ENCODE measurements at regions not wholly inside any gene's neighbourhood (a gene's known extent, or its start where the extent isn't known, plus 50 kb on each side); places are given as distances from the start of the nearest gene placed in this dataset.

GRCh38 chr5:165325221-165325620, 1819.8 kb downstream of the MAT2B start:
- RAD21 ChIA-PET (ENCODE audit: unreplicated experiment) = no interaction called here
- FAIRE-seq = no peak
- H3K4me3 ChIP-seq = no peak overlapping the region
- no peak for DNase-seq (ENCODE audit: low read depth, low spot score)
- intact Hi-C loops (cut with micrococcal nuclease; ENCODE audit: unreplicated experiment) (no loop called here), in situ Hi-C loops (cut with MboI) (no loop called here)
- H2AFZ ChIP-seq (ENCODE audit: control insufficient read depth, low read depth, low read length) = no peak overlapping the region
- WGBS (ENCODE audit: insufficient coverage, insufficient replicate concordance, low lambda C conversion rate, missing lambda C conversion rate) = 0% methylated on average over 1 of the region's 1 CpG
- POLR2A ChIA-PET = no interaction called here
- no peaks in the 10 kb centered on the region for H3K36me3 ChIP-seq (ENCODE audit: control insufficient read depth in 2 of 2, insufficient read depth in 2 of 2, low read length in 1 of 2)
- SMC1A ChIA-PET (ENCODE audit: uncharacterized antibody, unreplicated experiment) = no interaction called here
- H3K79me2 ChIP-seq (ENCODE audit: control insufficient read depth, insufficient read depth, low read length) = no peaks in the 10 kb centered on the region
- no TSS peak for BruUV-seq (replicated peaks)
- no peaks in the 10 kb centered on the region for H3K9me3 ChIP-seq (replicated peaks; ENCODE audit: control insufficient read depth, insufficient read depth, low read length)
- no peaks in the 10 kb centered on the region for H4K20me1 ChIP-seq (ENCODE audit: control insufficient read depth, insufficient read depth)
- no peaks in the 10 kb centered on the region for H3K4me1 ChIP-seq (ENCODE audit: control insufficient read depth, insufficient read depth, low read length)
- H3K27ac ChIP-seq (ENCODE audit: control insufficient read depth, insufficient read depth) = no peak overlapping the region
- H3K9ac ChIP-seq (ENCODE audit: control insufficient read depth, insufficient read depth, low read length) = no peak overlapping the region
- no peak overlapping the region for H3K4me2 ChIP-seq (ENCODE audit: control insufficient read depth, insufficient read depth)
- no peaks in the 10 kb centered on the region for H3K27me3 ChIP-seq (replicated peaks in 1 of 2; ENCODE audit: control insufficient read depth in 2 of 2, insufficient read depth in 2 of 2, low read length in 1 of 2)
- no peak for ATAC-seq
- CTCF ChIA-PET = no interaction called here
- TF ChIP-seq SREBF1 (IDR thresholded peaks at IDR 0.05; ENCODE audit: low read length) (no peak), ZNF384 (IDR thresholded peaks at IDR 0.05; ENCODE audit: borderline replicate concordance, low read depth, low read length) (no peak)

- intact Hi-C loops (cut with micrococcal nuclease; ENCODE audit: unreplicated experiment) = no loop called here
- Histone ChIP-seq H3K4me3 (no peak overlapping the region), H3K9me3 (replicated peaks; ENCODE audit: control insufficient read depth, insufficient read depth, low read length) (no peaks in the 10 kb centered on the region), H3K27ac (ENCODE audit: control insufficient read depth, insufficient read depth) (no peak overlapping the region), H3K4me2 (ENCODE audit: control insufficient read depth, insufficient read depth) (no peak overlapping the region), H3K4me1 (ENCODE audit: control insufficient read depth, insufficient read depth, low read length) (no peaks in the 10 kb centered on the region), H3K36me3 (ENCODE audit: control insufficient read depth in 2 of 2, insufficient read depth in 2 of 2, low read length in 1 of 2) (no peaks in the 10 kb centered on the region), H3K27me3 (replicated peaks in 1 of 2; ENCODE audit: control insufficient read depth in 2 of 2, insufficient read depth in 2 of 2, low read length in 1 of 2) (no peaks in the 10 kb centered on the region), H4K20me1 (ENCODE audit: control insufficient read depth, insufficient read depth) (no peaks in the 10 kb centered on the region), H2AFZ (ENCODE audit: control insufficient read depth, low read depth, low read length) (no peak overlapping the region), H3K79me2 (ENCODE audit: control insufficient read depth, insufficient read depth, low read length) (no peaks in the 10 kb centered on the region), H3K9ac (ENCODE audit: control insufficient read depth, insufficient read depth, low read length) (no peak overlapping the region)
- CTCF ChIA-PET = no interaction called here
- ATAC-seq (no peak), DNase-seq (ENCODE audit: low read depth, low spot score) (no peak), FAIRE-seq (no peak)
- 87% methylated on average over 2 of the region's 2 CpGs for WGBS (ENCODE audit: insufficient coverage, insufficient replicate concordance, low lambda C conversion rate, missing lambda C conversion rate)
- POLR2A ChIA-PET = no interaction called here
- TF ChIP-seq NKRF (conservative IDR thresholded peaks at IDR 0.05) = no peak
- no peak for TF ChIP-seq IRF5 (IDR thresholded peaks at IDR 0.05; ENCODE audit: borderline replicate concordance)
- TF ChIP-seq ZNF24 (IDR thresholded peaks at IDR 0.05) = no peak
- no peak for TF ChIP-seq CBX5 (IDR thresholded peaks at IDR 0.05; ENCODE audit: low read depth)
- TF ChIP-seq ETV6 (conservative IDR thresholded peaks at IDR 0.05 in 1 of 2, IDR thresholded peaks at IDR 0.05 in 1 of 2; ENCODE audit: borderline replicate concordance in 1 of 2, low read depth in 1 of 2) = no peak
- no peak for TF ChIP-seq FOXK2 (IDR thresholded peaks at IDR 0.05)
- no peak for TF ChIP-seq NFIC (IDR thresholded peaks at IDR 0.05; ENCODE audit: low read depth, low read length)
- TF ChIP-seq E2F4 (IDR thresholded peaks at IDR 0.05; ENCODE audit: low read depth, low read length) = no peak
- TF ChIP-seq ZSCAN29 (IDR thresholded peaks at IDR 0.05) = no peak
- no peak for TF ChIP-seq NR2F1 (conservative IDR thresholded peaks at IDR 0.05)
- no peak for TF ChIP-seq NR2C1 (IDR thresholded peaks at IDR 0.05)
- in situ Hi-C loops (cut with MboI) = no loop called here
- SMC1A ChIA-PET (ENCODE audit: uncharacterized antibody, unreplicated experiment) = interaction anchor here (0.6 kb wide), 1 partner anchor 269 kb away, joined by 3 read pairs; no protein-coding TSS in a partner anchor
- BruUV-seq (replicated peaks) = no TSS peak
- RAD21 ChIA-PET (ENCODE audit: unreplicated experiment) = no interaction called here
Observed at GRCh38 chr5:165327631-165328030, 1822.2 kb downstream of the MAT2B start.

All from GM12878 (cell line).